ENCODE measurements at regions not wholly inside any gene's neighbourhood (a gene's known extent, or its start where the extent isn't known, plus 50 kb on each side); places are given as distances from the start of the nearest gene placed in this dataset.
"Not testable (repeated sequence)": the region's sequence is repeated elsewhere in the genome, so short reads cannot be mapped to it uniquely, and the experiment has no call there.

DNA sequence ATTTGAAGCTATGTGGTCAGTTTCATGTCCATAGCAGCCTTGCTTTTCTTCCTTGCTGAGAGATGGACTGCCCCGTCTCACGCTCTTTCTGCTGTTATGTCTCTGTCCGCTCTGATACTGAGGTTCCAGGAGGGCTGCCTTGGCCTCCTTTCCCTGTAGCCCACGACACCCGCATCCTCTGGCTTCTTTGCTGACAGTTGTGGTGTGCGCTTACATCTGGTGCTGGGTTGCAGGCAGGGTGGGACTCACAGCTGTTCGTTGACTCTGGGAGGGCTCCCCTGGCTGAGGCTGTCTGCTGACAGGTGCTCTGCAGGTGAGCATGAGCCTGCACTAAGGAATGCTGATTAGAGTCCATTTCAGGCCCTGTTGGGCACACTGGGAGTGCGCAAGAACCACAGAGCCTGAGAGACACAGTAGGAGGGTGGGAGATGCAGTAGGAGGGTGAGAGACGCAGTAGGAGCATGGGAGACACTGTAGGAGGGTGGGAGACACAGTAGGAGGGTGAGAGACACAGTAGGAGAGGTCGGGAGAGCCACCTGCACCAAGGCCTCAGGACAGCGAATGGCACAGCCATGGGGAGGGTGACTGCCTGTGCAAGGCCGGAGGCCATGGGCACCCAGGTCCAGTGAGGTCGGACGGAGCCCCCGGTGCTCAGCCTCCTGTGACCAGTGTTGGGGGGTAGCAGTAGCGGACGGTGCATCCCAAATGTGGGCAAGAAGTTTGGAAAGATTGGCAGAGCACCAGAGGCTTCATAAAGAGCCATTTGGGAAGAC lies 71.5 kb downstream of the NPIPB11 start:
- not testable (repeated sequence) for TF ChIP-seq EZH2 (IDR thresholded peaks at IDR 0.05); POLR2AphosphoS5 (IDR thresholded peaks at IDR 0.05; ENCODE audit: borderline replicate concordance, low read depth, low read length); FOXP2 (optimal IDR thresholded peaks at IDR 0.05; ENCODE audit: control extremely low read depth, extremely low read length, insufficient read depth)
